Chondrocyte (in vitro differentiated cells): ENCODE measurements at regions not wholly inside any gene's neighbourhood (a gene's known extent, or its start where the extent isn't known, plus 50 kb on each side); places are given as distances from the start of the nearest gene placed in this dataset.
"Not testable (repeated sequence)": the region's sequence is repeated elsewhere in the genome, so short reads cannot be mapped to it uniquely, and the experiment has no call there.

Experiments
- DNase-seq: peaks from one replicate; pipeline ENCODE4 v3.0.0; 2021; ENCODE audit warnings: mixed read lengths, low spot score
- H3K27ac Mint-ChIP-seq: one replicate; pipeline ENCODE4 v1.8.0; 2021; ENCODE audit warnings: mild to moderate bottlenecking, moderate library complexity, mixed read lengths; ENCODE audit not compliant: unreplicated experiment
- H3K27me3 Mint-ChIP-seq: 2 replicates; pipeline ENCODE4 v1.8.0; 2021; ENCODE audit warnings: low read depth, mixed read lengths
- H3K36me3 Mint-ChIP-seq: 2 replicates; pipeline ENCODE4 v1.8.0; 2021; ENCODE audit warnings: low read depth, mixed read lengths
- H3K4me1 Mint-ChIP-seq: 2 replicates; pipeline ENCODE4 v1.8.0; 2021; ENCODE audit warnings: low read depth, mild to moderate bottlenecking, mixed read lengths
- H3K4me3 Mint-ChIP-seq: one replicate; pipeline ENCODE4 v1.8.0; 2021; ENCODE audit warnings: mild to moderate bottlenecking, moderate library complexity, mixed read lengths; ENCODE audit not compliant: unreplicated experiment
- H3K9me3 Mint-ChIP-seq: 2 replicates; pipeline ENCODE4 v1.8.0; 2021; ENCODE audit warnings: low read depth, mixed read lengths
- CTCF ChIP-seq: fragments of 200-600 bp; sonication (generic); IDR thresholded peaks from 2 replicates; pipeline ENCODE4 v1.5.0; 2021; ENCODE audit warnings: antibody characterized with exemption, mild to moderate bottlenecking, moderate library complexity

- DNase-seq = no peak
- Mint-ChIP-seq H3K4me3 (no peak overlapping the region), H3K27ac (no peak overlapping the region), H3K4me1 (no peaks in the 10 kb centered on the region), H3K9me3 (peaks cover 4% of the 10 kb centered on the region), H3K36me3 (no peaks in the 10 kb centered on the region), H3K27me3 (peaks cover 2% of the 10 kb centered on the region)
- TF ChIP-seq CTCF = no peak
Measured at GRCh38 chr2:8379549-8379948, 302.3 kb upstream of the ID2 start.

GRCh38 chr2:8380026-8380425 lies 301.8 kb upstream of the ID2 start:
- TF ChIP-seq CTCF = no peak
- Mint-ChIP-seq H3K36me3 (no peaks in the 10 kb centered on the region), H3K4me3 (no peak overlapping the region), H3K27me3 (peaks cover 2% of the 10 kb centered on the region), H3K9me3 (no peaks in the 10 kb centered on the region), H3K4me1 (no peaks in the 10 kb centered on the region), H3K27ac (no peak overlapping the region)
- no peak for DNase-seq

- Mint-ChIP-seq H3K4me3 (no peak overlapping the region), H3K9me3 (no peaks in the 10 kb centered on the region)
Measured at GRCh38 chr2:8380566-8380965, 301.3 kb upstream of the ID2 start.

GRCh38 chr2:8382485-8382884 lies 299.4 kb upstream of the ID2 start:
- Mint-ChIP-seq H3K4me3 (no peak overlapping the region), H3K36me3 (no peaks in the 10 kb centered on the region), H3K9me3 (no peaks in the 10 kb centered on the region), H3K27ac (no peak overlapping the region), H3K27me3 (peaks cover 2% of the 10 kb centered on the region), H3K4me1 (no peaks in the 10 kb centered on the region)
- no peak for TF ChIP-seq CTCF
- no peak for DNase-seq

More at GRCh38 chr2:8380566-8380965, 301.3 kb upstream of the ID2 start:
- peaks cover 2% of the 10 kb centered on the region for H3K27me3 Mint-ChIP-seq
- H3K36me3 Mint-ChIP-seq = no peaks in the 10 kb centered on the region
- no peak for DNase-seq
- H3K27ac Mint-ChIP-seq = no peak overlapping the region
- H3K4me1 Mint-ChIP-seq = no peaks in the 10 kb centered on the region
- no peak for TF ChIP-seq CTCF

- H3K36me3 Mint-ChIP-seq, H3K27ac Mint-ChIP-seq, H3K4me3 Mint-ChIP-seq, DNase-seq, H3K9me3 Mint-ChIP-seq, H3K27me3 Mint-ChIP-seq, H3K4me1 Mint-ChIP-seq: not testable (repeated sequence)
Measured at GRCh38 chr2:8386748-8387147, 295.1 kb upstream of the ID2 start.

- no peak for DNase-seq
- Mint-ChIP-seq H3K4me3 (no peak overlapping the region), H3K9me3 (peaks cover 4% of the 10 kb centered on the region), H3K27me3 (no peaks in the 10 kb centered on the region), H3K27ac (no peak overlapping the region), H3K4me1 (peaks cover 3% of the 10 kb centered on the region), H3K36me3 (no peaks in the 10 kb centered on the region)
- no peak for TF ChIP-seq CTCF
Measured at GRCh38 chr2:8388781-8389180, 293.1 kb upstream of the ID2 start.
